RWPE2 (cell line): ENCODE measurements at regions not wholly inside any gene's neighbourhood (a gene's known extent, or its start where the extent isn't known, plus 50 kb on each side); places are given as distances from the start of the nearest gene placed in this dataset.

ENCODE experiments used
- ATAC-seq: fragments of 200-7000 bp; cut with Tn5 transposase; 3 replicates; pipeline ENCODE4 v1.9.1; 2021; ENCODE audit warnings: low read depth
- DNase-seq: peaks from one replicate; pipeline ENCODE4 v3.0.0-alpha.2; 2020; ENCODE audit warnings: low spot score
- H3K27ac ChIP-seq: fragments of 450-650 bp; 2 replicates; pipeline ENCODE4 v1.5.1; 2017; ENCODE audit warnings: mild to moderate bottlenecking; ENCODE audit not compliant: poor library complexity, severe bottlenecking
- H3K27me3 ChIP-seq: fragments of 250-450 bp; sonication (Bioruptor Pico); 2 replicates; pipeline ENCODE4 v1.5.1; 2021; ENCODE audit warnings: mild to moderate bottlenecking, moderate library complexity; ENCODE audit not compliant: insufficient read depth, poor library complexity, severe bottlenecking
- H3K36me3 ChIP-seq: fragments of 250-450 bp; sonication (Bioruptor Pico); 2 replicates; pipeline ENCODE4 v1.5.1; 2020; ENCODE audit warnings: low read depth, mild to moderate bottlenecking, moderate library complexity
- H3K4me1 ChIP-seq: fragments of 250-450 bp; sonication (Bioruptor Pico); 2 replicates; pipeline ENCODE4 v1.5.1; 2021; ENCODE audit warnings: mild to moderate bottlenecking, moderate library complexity; ENCODE audit not compliant: insufficient read depth, poor library complexity, severe bottlenecking
- H3K4me3 ChIP-seq: fragments of 250-450 bp; sonication (Bioruptor Pico); 2 replicates; pipeline ENCODE4 v1.5.1; 2021; ENCODE audit warnings: mild to moderate bottlenecking, moderate library complexity; ENCODE audit not compliant: severe bottlenecking
- H3K9me3 ChIP-seq: fragments of 250-450 bp; sonication (Bioruptor Pico); 2 replicates; pipeline ENCODE4 v1.5.1; 2021; ENCODE audit warnings: mild to moderate bottlenecking, moderate library complexity; ENCODE audit not compliant: severe bottlenecking
- CTCF ChIP-seq: fragments of 450-650 bp; IDR thresholded peaks from one replicate; pipeline ENCODE4 v1.5.1; 2017; ENCODE audit warnings: mild to moderate bottlenecking, moderate library complexity; ENCODE audit not compliant: poor library complexity, severe bottlenecking

- no peak for TF ChIP-seq CTCF
- Histone ChIP-seq H3K4me1 (no peaks in the 10 kb centered on the region), H3K27me3 (peaks cover 16% of the 10 kb centered on the region), H3K27ac (no peak overlapping the region), H3K9me3 (no peaks in the 10 kb centered on the region), H3K36me3 (no peaks in the 10 kb centered on the region), H3K4me3 (no peak overlapping the region)
- DNase-seq (no peak), ATAC-seq (no peak)
These were observed 223.0 kb upstream of the RPL38 start for GRCh38 chr17:73980517-73980916.

GRCh38 chr17:73982871-73983270, 220.6 kb upstream of the RPL38 start:
- TF ChIP-seq CTCF, result no peak
- H3K36me3 ChIP-seq, result no peaks in the 10 kb centered on the region
- H3K4me1 ChIP-seq, result no peaks in the 10 kb centered on the region
- H3K9me3 ChIP-seq, result no peaks in the 10 kb centered on the region
- DNase-seq (no peak), ATAC-seq (no peak)
- no peak overlapping the region for H3K27ac ChIP-seq
- H3K27me3 ChIP-seq, result peaks cover 12% of the 10 kb centered on the region
- no peak overlapping the region for H3K4me3 ChIP-seq

GRCh38 chr17:73983621-73984400, 219.7 kb upstream of the RPL38 start:
- DNase-seq, result no peak
- Histone ChIP-seq H3K27me3 (peaks cover 7% of the 10 kb centered on the region), H3K9me3 (no peaks in the 10 kb centered on the region)

GRCh38 chr17:73984941-73985340, 218.5 kb upstream of the RPL38 start:
- no peaks in the 10 kb centered on the region for H3K36me3 ChIP-seq
- no peak overlapping the region for H3K4me3 ChIP-seq
- no peak for TF ChIP-seq CTCF
- no peaks in the 10 kb centered on the region for H3K4me1 ChIP-seq
- DNase-seq (no peak), ATAC-seq (no peak)
- no peaks in the 10 kb centered on the region for H3K27me3 ChIP-seq
- no peaks in the 10 kb centered on the region for H3K9me3 ChIP-seq
- H3K27ac ChIP-seq, result no peak overlapping the region

More at GRCh38 chr17:73983621-73984400, 219.7 kb upstream of the RPL38 start:
- Histone ChIP-seq H3K27ac (no peak overlapping the region), H3K4me3 (no peak overlapping the region), H3K36me3 (no peaks in the 10 kb centered on the region), H3K4me1 (no peaks in the 10 kb centered on the region)
- no peak for ATAC-seq
- no peak for TF ChIP-seq CTCF

GRCh38 chr17:73985466-73986015, 217.9 kb upstream of the RPL38 start:
- ATAC-seq (no peak), DNase-seq (peak; percentile 7)
- Histone ChIP-seq H3K9me3 (no peaks in the 10 kb centered on the region), H3K36me3 (no peaks in the 10 kb centered on the region), H3K4me3 (no peak overlapping the region), H3K27me3 (no peaks in the 10 kb centered on the region), H3K4me1 (no peaks in the 10 kb centered on the region), H3K27ac (no peak overlapping the region)
- no peak for TF ChIP-seq CTCF
